B cell (primary cell): ENCODE measurements at regions not wholly inside any gene's neighbourhood (a gene's known extent, or its start where the extent isn't known, plus 50 kb on each side); places are given as distances from the start of the nearest gene placed in this dataset.

Experiments
- ATAC-seq: fragments of 200-7000 bp; cut with Tn5 transposase; one replicate; pipeline ENCODE4 v1.10.0; 2021; ENCODE audit warnings: low read depth, mild to moderate bottlenecking, moderate number of reproducible peaks, moderate library complexity
- CTCF ChIA-PET: fragments of 350-600 bp; sonication (Branson Sonifier 250); formaldehyde crosslinking; loops from one replicate; lab custom pipeline; 2021; ENCODE audit warnings: antibody characterized with exemption, inconsistent platforms; lab: Charles Lee
- POLR2A ChIA-PET: fragments of 350-600 bp; sonication (Branson Sonifier 250); formaldehyde crosslinking; loops from one replicate; lab custom pipeline; 2021; ENCODE audit warnings: antibody characterized with exemption; lab: Charles Lee
- DNase-seq: peaks from one replicate; pipeline ENCODE4 v3.0.0; 2013
- H2AFZ ChIP-seq: 2 replicates; pipeline ENCODE4 v1.6.1; 2012; ENCODE audit warnings: mild to moderate bottlenecking, low read depth, low read length; ENCODE audit not compliant: insufficient read depth, poor library complexity, severe bottlenecking
- H3K27ac ChIP-seq, 2 donors: 1 replicate in 1 of 2; 2 replicates in 1 of 2; pipeline ENCODE4 v1.5.1; 2012 to 2013; ENCODE audit warnings: low read length in 2 of 2, mild to moderate bottlenecking in 2 of 2, moderate library complexity in 1 of 2
- H3K27me3 ChIP-seq, 4 experiments: fragments of 200-600 bp in 1 of 4; sonication (generic) in 1 of 4; replicated peaks in 1 of 4; 1 replicate in 2 of 4; 2 replicates in 2 of 4; pipeline versions ENCODE4 v1.6.1 to v1.7.0; 2013 to 2016; ENCODE audit warnings: low read length in 3 of 4, mild to moderate bottlenecking in 2 of 4, mixed read lengths in 1 of 4, moderate library complexity in 1 of 4; ENCODE audit not compliant: insufficient read depth in 4 of 4, control insufficient read depth in 3 of 4; ENCODE audit errors: control extremely low read depth in 1 of 4
- H3K36me3 ChIP-seq, 2 experiments: replicated peaks in 1 of 2; 1 replicate in 1 of 2; 2 replicates in 1 of 2; pipeline versions ENCODE4 v1.6.1 to v1.7.1; 2013; ENCODE audit warnings: low read length in 1 of 2; ENCODE audit not compliant: insufficient read depth in 2 of 2, control insufficient read depth in 1 of 2; ENCODE audit errors: control extremely low read depth in 1 of 2, extremely low read depth in 1 of 2
- H3K4me1 ChIP-seq, 2 donors: fragments of 200-600 bp in 1 of 2; sonication (generic) in 1 of 2; 1 replicate in 1 of 2; 2 replicates in 1 of 2; pipeline versions ENCODE4 v1.5.1 to v1.6.1; 2013 to 2017; ENCODE audit warnings: low read length in 2 of 2; ENCODE audit not compliant: control insufficient read depth in 2 of 2, insufficient read depth in 2 of 2
- H3K4me2 ChIP-seq: replicated peaks from 2 replicates; pipeline ENCODE3; 2012; ENCODE audit warnings: mild to moderate bottlenecking, low read depth, low read length; ENCODE audit not compliant: poor library complexity, severe bottlenecking
- H3K4me3 ChIP-seq, 5 experiments: fragments of 200-600 bp in 1 of 5; sonication (generic) in 1 of 5; 1 replicate in 3 of 5; 2 replicates in 2 of 5; pipeline versions ENCODE4 v1.5.1 to v1.7.0; 2011 to 2016; ENCODE audit warnings: low read length in 4 of 5, mild to moderate bottlenecking in 4 of 5, low read depth in 2 of 5, control low read depth in 1 of 5, moderate library complexity in 1 of 5; ENCODE audit not compliant: insufficient read depth in 1 of 5; ENCODE audit errors: control extremely low read depth in 1 of 5, extremely low read depth in 1 of 5
- H3K79me2 ChIP-seq: fragments of 200-600 bp; sonication (generic); one replicate; pipeline ENCODE4 v1.6.0; 2016; ENCODE audit warnings: low read length; ENCODE audit not compliant: control insufficient read depth, insufficient read depth
- H3K9ac ChIP-seq: fragments of 200-600 bp; sonication (generic); 2 replicates; pipeline ENCODE4 v1.6.1; 2017; ENCODE audit warnings: mild to moderate bottlenecking, low read length, moderate library complexity
- H3K9me3 ChIP-seq, 3 donors: one replicate each; pipeline versions ENCODE4 v1.6.1 to v1.7.1; 2013; ENCODE audit warnings: low read length in 2 of 3; ENCODE audit not compliant: control insufficient read depth in 2 of 3, insufficient read depth in 1 of 3; ENCODE audit errors: control extremely low read depth in 1 of 3
- H4K20me1 ChIP-seq: 2 replicates; pipeline ENCODE4 v1.6.0; 2012; ENCODE audit warnings: mild to moderate bottlenecking, low read length; ENCODE audit not compliant: insufficient read depth, control insufficient read depth, poor library complexity, severe bottlenecking
- H3K27ac Mint-ChIP-seq: one replicate; pipeline ENCODE4 v1.8.0; 2021; ENCODE audit warnings: mixed read lengths
- H3K27me3 Mint-ChIP-seq: one replicate; pipeline ENCODE4 v1.8.0; 2021; ENCODE audit warnings: mixed read lengths
- H3K4me1 Mint-ChIP-seq: one replicate; pipeline ENCODE4 v1.8.0; 2021; ENCODE audit warnings: mixed read lengths
- H3K4me3 Mint-ChIP-seq: one replicate; pipeline ENCODE4 v1.8.0; 2021; ENCODE audit warnings: mixed read lengths
- H3K9me3 Mint-ChIP-seq: one replicate; pipeline ENCODE4 v1.8.0; 2022; ENCODE audit warnings: mixed read lengths; ENCODE audit not compliant: insufficient read depth
- CTCF ChIP-seq: fragments of 200-600 bp; IDR thresholded peaks from one replicate; pipeline ENCODE4 v1.8.0; 2022; ENCODE audit warnings: antibody characterized with exemption, mild to moderate bottlenecking
- EZH2 ChIP-seq: IDR thresholded peaks from 2 replicates; pipeline ENCODE4 v1.6.1; 2012; ENCODE audit warnings: borderline replicate concordance, low read depth, mild to moderate bottlenecking, moderate library complexity, low read length; ENCODE audit not compliant: insufficient read depth, poor library complexity, severe bottlenecking
- WGBS: methylation state at CpG from one replicate; pipeline ENCODE4 v1.1.5; 2013; ENCODE audit warnings: missing lambda C conversion rate; ENCODE audit not compliant: insufficient coverage; 5-methylcytosine and 5-hydroxymethylcytosine counted together
- intact Hi-C: fragments of 100-400 bp; cut with micrococcal nuclease; formaldehyde crosslinking; loops from one replicate; pipeline ENCODE4 v1.10.0; 2022

GRCh38 chr2:187719510-187719909 lies 165.3 kb upstream of the TFPI start:
- Histone ChIP-seq H3K36me3 (no peaks in the 10 kb centered on the region), H3K4me3 (no peak overlapping the region), H3K9me3 (no peaks in the 10 kb centered on the region), H3K27me3 (no peaks in the 10 kb centered on the region), H3K4me1 (no peaks in the 10 kb centered on the region), H4K20me1 (no peaks in the 10 kb centered on the region), H3K27ac (no peak overlapping the region), H3K4me2 (no peak overlapping the region), H3K9ac (no peak overlapping the region), H3K79me2 (no peaks in the 10 kb centered on the region), H2AFZ (no peak overlapping the region)
- Mint-ChIP-seq H3K27ac (no peak overlapping the region), H3K9me3 (no peaks in the 10 kb centered on the region), H3K27me3 (no peaks in the 10 kb centered on the region), H3K4me3 (no peak overlapping the region), H3K4me1 (no peaks in the 10 kb centered on the region)
- 67% methylated on average over 1 of the region's 2 CpGs for WGBS
- no peak for TF ChIP-seq EZH2
- no peak for TF ChIP-seq CTCF
- CTCF ChIA-PET: no interaction called here
- intact Hi-C loops: no loop called here
- DNase-seq: no peak
- POLR2A ChIA-PET: no interaction called here
- no peak for ATAC-seq

DNA sequence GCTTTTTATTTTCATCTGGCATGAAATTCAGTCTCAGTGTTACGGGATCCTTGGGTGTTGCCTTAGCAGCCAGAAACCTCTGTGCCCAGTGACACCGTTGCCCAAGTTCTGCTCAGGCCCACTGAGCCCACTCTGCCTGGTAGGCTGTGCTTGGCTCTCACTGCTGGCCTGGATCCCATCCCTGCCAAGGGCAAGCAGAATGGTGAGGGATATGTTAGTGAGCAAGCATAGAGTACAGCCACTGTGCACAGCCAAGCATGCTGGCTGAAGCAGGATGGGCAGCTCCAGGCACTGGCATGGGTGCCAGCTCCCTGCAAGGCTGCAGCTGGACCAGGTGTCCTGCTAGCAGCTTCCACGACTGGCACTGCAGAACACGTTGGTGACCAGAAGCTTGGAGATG lies 194.7 kb upstream of the TFPI start:
- no peak for DNase-seq
- Histone ChIP-seq H2AFZ (no peak overlapping the region), H3K27ac (no peak overlapping the region), H3K4me1 (no peaks in the 10 kb centered on the region), H4K20me1 (no peaks in the 10 kb centered on the region), H3K27me3 (no peaks in the 10 kb centered on the region), H3K4me3 (no peak overlapping the region), H3K36me3 (no peaks in the 10 kb centered on the region), H3K4me2 (no peak overlapping the region), H3K79me2 (no peaks in the 10 kb centered on the region), H3K9ac (no peak overlapping the region), H3K9me3 (peaks cover 0 to 10% (median 0%) of the 10 kb centered on the region in 3 donors)
- POLR2A ChIA-PET: no interaction called here
- Mint-ChIP-seq H3K27ac (no peak overlapping the region), H3K4me1 (no peaks in the 10 kb centered on the region), H3K27me3 (no peaks in the 10 kb centered on the region), H3K4me3 (no peak overlapping the region), H3K9me3 (no peaks in the 10 kb centered on the region)
- CTCF ChIA-PET: no interaction called here
- ATAC-seq: no peak
- TF ChIP-seq CTCF (no peak), EZH2 (no peak)
- 82% methylated on average over 4 of the region's 4 CpGs for WGBS
- intact Hi-C loops: no loop called here
